Body of pancreas (tissue), 4 donors: ENCODE measurements at regions not wholly inside any gene's neighbourhood (a gene's known extent, or its start where the extent isn't known, plus 50 kb on each side); places are given as distances from the start of the nearest gene placed in this dataset.

Experiments
- POLR2A ChIP-seq, 3 donors: fragments of 450-650 bp; IDR thresholded peaks; one replicate each; pipeline ENCODE4 v1.6.1; 2016; ENCODE audit warnings: antibody characterized with exemption in 3 of 3, mild to moderate bottlenecking in 2 of 3
- TF ChIP-seq, protein P1 (sequence below), 7 experiments: fragments of 450-650 bp in 4 of 7; fragments of 200-600 bp in 3 of 7; sonication (generic) in 3 of 7; IDR thresholded peaks; one replicate each; pipeline ENCODE4 v1.5.1; 2016 to 2019; ENCODE audit warnings: antibody characterized with exemption in 7 of 7

DNA sequence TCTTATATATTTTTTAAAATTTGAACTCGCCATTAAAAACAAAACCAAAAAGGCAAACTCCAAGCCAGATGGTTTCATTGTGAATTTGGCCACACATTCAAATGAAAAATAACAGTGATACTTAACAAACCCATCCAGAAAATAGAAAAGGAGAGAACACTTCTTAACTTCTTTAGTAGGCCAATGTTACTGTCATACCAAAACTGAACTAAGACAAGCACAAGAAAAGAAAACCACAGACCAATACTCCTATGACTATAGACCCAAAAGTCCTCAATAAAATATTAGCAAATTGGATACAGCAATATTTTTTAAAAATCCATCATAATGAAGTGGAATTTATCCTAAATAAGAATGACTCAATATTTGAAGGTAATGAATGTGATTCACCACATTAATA lies 73.5 kb upstream of the ALDH1A3 start:
- TF ChIP-seq, protein P1, sequence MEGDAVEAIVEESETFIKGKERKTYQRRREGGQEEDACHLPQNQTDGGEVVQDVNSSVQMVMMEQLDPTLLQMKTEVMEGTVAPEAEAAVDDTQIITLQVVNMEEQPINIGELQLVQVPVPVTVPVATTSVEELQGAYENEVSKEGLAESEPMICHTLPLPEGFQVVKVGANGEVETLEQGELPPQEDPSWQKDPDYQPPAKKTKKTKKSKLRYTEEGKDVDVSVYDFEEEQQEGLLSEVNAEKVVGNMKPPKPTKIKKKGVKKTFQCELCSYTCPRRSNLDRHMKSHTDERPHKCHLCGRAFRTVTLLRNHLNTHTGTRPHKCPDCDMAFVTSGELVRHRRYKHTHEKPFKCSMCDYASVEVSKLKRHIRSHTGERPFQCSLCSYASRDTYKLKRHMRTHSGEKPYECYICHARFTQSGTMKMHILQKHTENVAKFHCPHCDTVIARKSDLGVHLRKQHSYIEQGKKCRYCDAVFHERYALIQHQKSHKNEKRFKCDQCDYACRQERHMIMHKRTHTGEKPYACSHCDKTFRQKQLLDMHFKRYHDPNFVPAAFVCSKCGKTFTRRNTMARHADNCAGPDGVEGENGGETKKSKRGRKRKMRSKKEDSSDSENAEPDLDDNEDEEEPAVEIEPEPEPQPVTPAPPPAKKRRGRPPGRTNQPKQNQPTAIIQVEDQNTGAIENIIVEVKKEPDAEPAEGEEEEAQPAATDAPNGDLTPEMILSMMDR (IDR thresholded peaks at IDR 0.05): no peak
- TF ChIP-seq POLR2A (IDR thresholded peaks at IDR 0.05): no peak
